HEK293 (cell line): ENCODE measurements at regions not wholly inside any gene's neighbourhood (a gene's known extent, or its start where the extent isn't known, plus 50 kb on each side); places are given as distances from the start of the nearest gene placed in this dataset.

Experiments
- CTCF ChIA-PET: fragments of 350-600 bp; formaldehyde crosslinking; extraction: SDS; loops from one replicate; lab custom pipeline; 2021; ENCODE audit warnings: antibody characterized with exemption; lab: Yijun Ruan, JAX
- POLR2A ChIA-PET: fragments of 300-600 bp; formaldehyde crosslinking; extraction: SDS; loops from one replicate; lab custom pipeline; 2020; ENCODE audit warnings: antibody characterized with exemption, inconsistent platforms; lab: Yijun Ruan, JAX
- H3K27ac ChIP-seq: fragments of 200-500 bp; sonication (Bioruptor generic); 2 replicates; pipeline ENCODE4 v1.5.1; 2014; ENCODE audit warnings: low read depth, low read length, control low read depth, inconsistent platforms; ENCODE audit errors: extremely low read depth
- H3K36me3 ChIP-seq, 2 experiments: fragments of 200-500 bp in 1 of 2; sonication (Bioruptor generic) in 1 of 2; 1 replicate in 1 of 2; 2 replicates in 1 of 2; pipeline ENCODE4 v1.5.1; 2014 to 2017; ENCODE audit warnings: inconsistent platforms in 2 of 2, low read length in 2 of 2; ENCODE audit not compliant: control insufficient read depth in 2 of 2, insufficient read depth in 1 of 2
- H3K4me1 ChIP-seq: fragments of 200-500 bp; sonication (Bioruptor generic); 2 replicates; pipeline ENCODE4 v1.5.1; 2014; ENCODE audit warnings: mild to moderate bottlenecking, low read length, inconsistent platforms; ENCODE audit not compliant: control insufficient read depth, insufficient read depth
- H3K4me3 ChIP-seq: 2 replicates; pipeline ENCODE4 v1.5.1; 2011; ENCODE audit warnings: low read depth, mild to moderate bottlenecking, control low read depth, low read length, moderate library complexity
- H3K9me3 ChIP-seq: fragments of 200-500 bp; sonication (Bioruptor generic); 2 replicates; pipeline ENCODE4 v1.5.1; 2014; ENCODE audit warnings: low read depth, low read length, inconsistent platforms; ENCODE audit not compliant: control insufficient read depth, insufficient read depth
- CTCF ChIP-seq: fragments of 450-650 bp; formaldehyde crosslinking; IDR thresholded peaks from 2 replicates; pipeline ENCODE4 v1.5.1; 2016; ENCODE audit warnings: missing biosample characterization, missing genetic modification characterization
- HIC1 ChIP-seq: fragments of 450-650 bp; formaldehyde crosslinking; IDR thresholded peaks from 2 replicates; pipeline ENCODE4 v1.5.1; 2016; ENCODE audit warnings: missing biosample characterization, missing genetic modification characterization
- MEIS1 ChIP-seq: sonication (generic); formaldehyde crosslinking; IDR thresholded peaks from 2 replicates; pipeline ENCODE4 v1.8.1; 2022; ENCODE audit warnings: missing genetic modification reagents, mild to moderate bottlenecking, borderline replicate concordance
- PRDM4 ChIP-seq: fragments of 450-650 bp; formaldehyde crosslinking; IDR thresholded peaks from 2 replicates; pipeline ENCODE4 v1.5.1; 2017; ENCODE audit warnings: missing biosample characterization, missing genetic modification characterization
- ZBTB20 ChIP-seq: fragments of 450-650 bp; formaldehyde crosslinking; IDR thresholded peaks from 2 replicates; pipeline ENCODE4 v1.5.1; 2016; ENCODE audit warnings: missing biosample characterization, missing genetic modification characterization
- ZBTB7A ChIP-seq: fragments of 450-650 bp; formaldehyde crosslinking; IDR thresholded peaks from 2 replicates; pipeline ENCODE4 v1.5.1; 2016; ENCODE audit warnings: low read depth, missing biosample characterization, missing genetic modification characterization
- ZNF140 ChIP-seq: fragments of 450-650 bp; formaldehyde crosslinking; IDR thresholded peaks from 2 replicates; pipeline ENCODE4 v1.5.1; 2016; ENCODE audit warnings: missing biosample characterization, missing genetic modification characterization
- ZNF645 ChIP-seq: fragments of 450-650 bp; formaldehyde crosslinking; IDR thresholded peaks from 2 replicates; pipeline ENCODE4; 2016; ENCODE audit warnings: missing biosample characterization, missing genetic modification characterization
- ZSCAN18 ChIP-seq: fragments of 450-650 bp; formaldehyde crosslinking; IDR thresholded peaks from 2 replicates; pipeline ENCODE4 v1.5.1; 2016; ENCODE audit warnings: missing biosample characterization, missing genetic modification characterization
- TF ChIP-seq, protein P1 (sequence below): fragments of 450-650 bp; formaldehyde crosslinking; IDR thresholded peaks from 2 replicates; pipeline ENCODE4 v1.5.1; 2017; ENCODE audit warnings: missing biosample characterization, missing genetic modification characterization

- TF ChIP-seq PRDM4 (tag by site-specific recombination) (no peak), HIC1 (tag by site-specific recombination) (no peak), ZBTB7A (tag by site-specific recombination) (no peak), MEIS1 (CRISPR knock-in tag) (no peak), ZSCAN18 (tag by site-specific recombination) (no peak), ZNF645 (tag by site-specific recombination) (no peak), ZNF140 (tag by site-specific recombination) (no peak), CTCF (tag by site-specific recombination) (no peak)
Measured at GRCh38 chr1:13878451-13878850, 178.5 kb downstream of the PRDM2 start (continued).

DNA sequence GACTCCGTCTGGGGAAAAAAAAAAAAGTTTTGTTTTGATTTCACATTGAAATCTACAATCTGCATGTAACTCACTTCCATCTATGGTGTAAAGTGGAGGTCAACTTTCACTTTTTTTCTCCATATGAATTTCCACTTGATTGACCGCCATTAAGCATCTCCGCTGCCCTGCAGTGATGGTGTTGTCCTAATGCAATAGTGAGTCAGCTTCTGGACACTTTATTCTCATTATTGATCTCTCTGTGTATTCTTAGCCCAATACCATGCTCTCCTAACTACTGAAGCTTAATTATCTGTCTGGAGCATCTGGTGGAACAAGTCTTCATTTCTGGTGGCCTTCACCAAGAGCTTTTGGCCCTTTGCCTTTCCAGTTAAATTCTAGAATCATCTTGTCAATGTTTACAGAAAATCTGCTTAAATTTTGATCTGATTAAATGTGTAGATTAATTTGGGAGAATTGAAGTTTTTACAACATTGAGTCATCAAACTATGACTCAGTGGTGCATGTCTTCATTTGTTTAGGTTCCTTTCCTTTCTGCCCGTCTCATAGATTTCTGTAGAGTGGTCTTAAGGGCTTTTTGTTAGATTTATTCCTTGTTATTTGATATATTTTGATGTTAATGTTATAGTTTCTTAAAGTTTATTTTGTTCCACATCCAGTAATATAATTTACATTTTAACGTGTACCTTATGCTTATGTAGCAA, 181.5 kb downstream of the PRDM2 start:
- POLR2A ChIA-PET = interaction anchor here (0.6 kb wide), 1 partner anchor 17 kb away, joined by 3 read pairs; no protein-coding TSS in a partner anchor
- Histone ChIP-seq H3K4me1 (no peaks in the 10 kb centered on the region), H3K4me3 (no peak overlapping the region), H3K27ac (no peak overlapping the region), H3K9me3 (no peaks in the 10 kb centered on the region), H3K36me3 (no peaks in the 10 kb centered on the region)
- CTCF ChIA-PET = interaction anchor here (0.6 to 1.1 kb wide), 2 partner anchors 215 to 323 kb away, joined by 4 to 5 read pairs; no protein-coding TSS in a partner anchor
- TF ChIP-seq ZBTB20 = no peak
- TF ChIP-seq, protein P1, sequence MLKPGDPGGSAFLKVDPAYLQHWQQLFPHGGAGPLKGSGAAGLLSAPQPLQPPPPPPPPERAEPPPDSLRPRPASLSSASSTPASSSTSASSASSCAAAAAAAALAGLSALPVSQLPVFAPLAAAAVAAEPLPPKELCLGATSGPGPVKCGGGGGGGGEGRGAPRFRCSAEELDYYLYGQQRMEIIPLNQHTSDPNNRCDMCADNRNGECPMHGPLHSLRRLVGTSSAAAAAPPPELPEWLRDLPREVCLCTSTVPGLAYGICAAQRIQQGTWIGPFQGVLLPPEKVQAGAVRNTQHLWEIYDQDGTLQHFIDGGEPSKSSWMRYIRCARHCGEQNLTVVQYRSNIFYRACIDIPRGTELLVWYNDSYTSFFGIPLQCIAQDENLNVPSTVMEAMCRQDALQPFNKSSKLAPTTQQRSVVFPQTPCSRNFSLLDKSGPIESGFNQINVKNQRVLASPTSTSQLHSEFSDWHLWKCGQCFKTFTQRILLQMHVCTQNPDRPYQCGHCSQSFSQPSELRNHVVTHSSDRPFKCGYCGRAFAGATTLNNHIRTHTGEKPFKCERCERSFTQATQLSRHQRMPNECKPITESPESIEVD (tag by site-specific recombination) = no peak
